C4-2B (cell line): ENCODE measurements at regions not wholly inside any gene's neighbourhood (a gene's known extent, or its start where the extent isn't known, plus 50 kb on each side); places are given as distances from the start of the nearest gene placed in this dataset.

ENCODE experiments used
- H3K27ac ChIP-seq: fragments of 450-650 bp; 2 replicates; pipeline ENCODE4 v1.5.1; 2017
- CTCF ChIP-seq: fragments of 450-650 bp; conservative IDR thresholded peaks from 2 replicates; pipeline ENCODE4 v1.5.1; 2017; ENCODE audit warnings: mild to moderate bottlenecking
- ZFX ChIP-seq: fragments of 450-650 bp; IDR thresholded peaks from 2 replicates; pipeline ENCODE4 v1.6.1; 2017

GRCh38 chr2:56018267-56018666, 94.7 kb upstream of the EFEMP1 start:
- H3K27ac ChIP-seq, result no peak overlapping the region
- TF ChIP-seq CTCF (no peak), ZFX (no peak)

- no peak for TF ChIP-seq ZFX
- TF ChIP-seq CTCF, result no peak
These were observed 97.5 kb upstream of the EFEMP1 start for GRCh38 chr2:56021136-56021474.

GRCh38 chr2:56021579-56021978, 98.0 kb upstream of the EFEMP1 start:
- H3K27ac ChIP-seq, result no peak overlapping the region
- TF ChIP-seq ZFX (no peak), CTCF (no peak)

More at GRCh38 chr2:56021136-56021474, 97.5 kb upstream of the EFEMP1 start:
- H3K27ac ChIP-seq, result no peak overlapping the region

- no peak overlapping the region for H3K27ac ChIP-seq
- TF ChIP-seq CTCF, result no peak
- no peak for TF ChIP-seq ZFX
These were observed 102.0 kb upstream of the EFEMP1 start for GRCh38 chr2:56025469-56026193.

GRCh38 chr2:56026828-56027227, 103.2 kb upstream of the EFEMP1 start:
- H3K27ac ChIP-seq, result no peak overlapping the region
- TF ChIP-seq CTCF, result no peak
- no peak for TF ChIP-seq ZFX

- TF ChIP-seq ZFX, result no peak
- TF ChIP-seq CTCF, result no peak
- H3K27ac ChIP-seq, result no peak overlapping the region
These were observed 106.5 kb upstream of the EFEMP1 start for GRCh38 chr2:56030062-56030461.

- no peak for TF ChIP-seq ZFX
- no peak overlapping the region for H3K27ac ChIP-seq
These were observed 107.3 kb upstream of the EFEMP1 start for GRCh38 chr2:56030901-56031300.

GRCh38 chr2:56034258-56034657, 110.7 kb upstream of the EFEMP1 start:
- no peak for TF ChIP-seq CTCF
- TF ChIP-seq ZFX, result no peak
- no peak overlapping the region for H3K27ac ChIP-seq
